ENCODE measurements at regions not wholly inside any gene's neighbourhood (a gene's known extent, or its start where the extent isn't known, plus 50 kb on each side); places are given as distances from the start of the nearest gene placed in this dataset.

DNA sequence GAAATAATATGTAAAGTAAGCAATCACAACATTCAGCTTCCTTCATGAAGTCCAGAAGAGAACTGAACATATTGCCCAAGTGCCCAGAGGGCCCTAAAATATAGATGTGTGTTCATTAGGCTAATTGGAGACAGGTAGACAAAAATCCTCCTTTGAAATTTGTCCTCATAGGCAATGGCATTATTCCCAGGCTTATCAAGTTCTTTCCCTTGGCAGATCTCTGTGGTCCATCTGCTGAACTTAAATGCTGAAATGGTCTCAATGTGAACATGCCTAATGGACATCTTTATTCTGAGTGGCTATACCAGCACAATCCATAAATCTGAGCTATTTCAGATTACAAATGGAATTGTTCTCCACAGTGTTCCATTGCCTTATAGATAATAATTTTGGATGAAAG, 79.0 kb upstream of the BMP5 start:
- H3K27ac Mint-ChIP-seq (ENCODE audit: unreplicated experiment): no peak overlapping the region
- peaks cover 1% of the 10 kb centered on the region for H3K4me1 Mint-ChIP-seq (ENCODE audit: unreplicated experiment)
- no peak overlapping the region for H3K4me3 Mint-ChIP-seq (ENCODE audit: unreplicated experiment)
- H3K27me3 Mint-ChIP-seq (ENCODE audit: unreplicated experiment): peaks cover 2% of the 10 kb centered on the region
- no peak for DNase-seq (ENCODE audit: low spot score)
- TF ChIP-seq, protein P1, sequence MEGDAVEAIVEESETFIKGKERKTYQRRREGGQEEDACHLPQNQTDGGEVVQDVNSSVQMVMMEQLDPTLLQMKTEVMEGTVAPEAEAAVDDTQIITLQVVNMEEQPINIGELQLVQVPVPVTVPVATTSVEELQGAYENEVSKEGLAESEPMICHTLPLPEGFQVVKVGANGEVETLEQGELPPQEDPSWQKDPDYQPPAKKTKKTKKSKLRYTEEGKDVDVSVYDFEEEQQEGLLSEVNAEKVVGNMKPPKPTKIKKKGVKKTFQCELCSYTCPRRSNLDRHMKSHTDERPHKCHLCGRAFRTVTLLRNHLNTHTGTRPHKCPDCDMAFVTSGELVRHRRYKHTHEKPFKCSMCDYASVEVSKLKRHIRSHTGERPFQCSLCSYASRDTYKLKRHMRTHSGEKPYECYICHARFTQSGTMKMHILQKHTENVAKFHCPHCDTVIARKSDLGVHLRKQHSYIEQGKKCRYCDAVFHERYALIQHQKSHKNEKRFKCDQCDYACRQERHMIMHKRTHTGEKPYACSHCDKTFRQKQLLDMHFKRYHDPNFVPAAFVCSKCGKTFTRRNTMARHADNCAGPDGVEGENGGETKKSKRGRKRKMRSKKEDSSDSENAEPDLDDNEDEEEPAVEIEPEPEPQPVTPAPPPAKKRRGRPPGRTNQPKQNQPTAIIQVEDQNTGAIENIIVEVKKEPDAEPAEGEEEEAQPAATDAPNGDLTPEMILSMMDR (IDR thresholded peaks at IDR 0.05; ENCODE audit: unreplicated experiment): no peak
- H3K36me3 Mint-ChIP-seq (ENCODE audit: low read depth, unreplicated experiment): no peaks in the 10 kb centered on the region
- no peaks in the 10 kb centered on the region for H3K9me3 Mint-ChIP-seq (ENCODE audit: unreplicated experiment)

DNA sequence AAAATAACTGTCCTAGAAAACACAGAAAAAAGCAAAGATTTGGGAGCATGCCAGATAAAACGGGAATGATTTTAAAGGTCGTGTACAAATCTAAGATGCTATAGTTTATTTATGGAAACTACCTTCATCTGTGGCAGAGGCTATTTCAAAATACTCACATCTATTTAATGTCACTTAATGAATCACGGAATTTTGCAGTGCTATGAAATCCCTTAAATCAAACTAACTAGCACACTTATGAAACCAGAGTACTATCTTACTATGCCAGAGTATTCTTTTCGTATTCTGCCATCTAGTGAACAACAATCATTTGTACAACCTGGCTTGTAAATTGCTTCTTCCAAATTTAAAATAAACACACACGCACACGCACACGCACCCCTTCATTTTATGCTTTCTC, 77.9 kb upstream of the BMP5 start:
- no peak for DNase-seq (ENCODE audit: low spot score)
- TF ChIP-seq, protein P1 (IDR thresholded peaks at IDR 0.05; ENCODE audit: unreplicated experiment): no peak
- Mint-ChIP-seq H3K4me3 (ENCODE audit: unreplicated experiment) (no peak overlapping the region), H3K27me3 (ENCODE audit: unreplicated experiment) (peaks cover 2% of the 10 kb centered on the region), H3K27ac (ENCODE audit: unreplicated experiment) (no peak overlapping the region), H3K36me3 (ENCODE audit: low read depth, unreplicated experiment) (no peaks in the 10 kb centered on the region), H3K4me1 (ENCODE audit: unreplicated experiment) (peaks cover 7% of the 10 kb centered on the region), H3K9me3 (ENCODE audit: unreplicated experiment) (no peaks in the 10 kb centered on the region)

DNA sequence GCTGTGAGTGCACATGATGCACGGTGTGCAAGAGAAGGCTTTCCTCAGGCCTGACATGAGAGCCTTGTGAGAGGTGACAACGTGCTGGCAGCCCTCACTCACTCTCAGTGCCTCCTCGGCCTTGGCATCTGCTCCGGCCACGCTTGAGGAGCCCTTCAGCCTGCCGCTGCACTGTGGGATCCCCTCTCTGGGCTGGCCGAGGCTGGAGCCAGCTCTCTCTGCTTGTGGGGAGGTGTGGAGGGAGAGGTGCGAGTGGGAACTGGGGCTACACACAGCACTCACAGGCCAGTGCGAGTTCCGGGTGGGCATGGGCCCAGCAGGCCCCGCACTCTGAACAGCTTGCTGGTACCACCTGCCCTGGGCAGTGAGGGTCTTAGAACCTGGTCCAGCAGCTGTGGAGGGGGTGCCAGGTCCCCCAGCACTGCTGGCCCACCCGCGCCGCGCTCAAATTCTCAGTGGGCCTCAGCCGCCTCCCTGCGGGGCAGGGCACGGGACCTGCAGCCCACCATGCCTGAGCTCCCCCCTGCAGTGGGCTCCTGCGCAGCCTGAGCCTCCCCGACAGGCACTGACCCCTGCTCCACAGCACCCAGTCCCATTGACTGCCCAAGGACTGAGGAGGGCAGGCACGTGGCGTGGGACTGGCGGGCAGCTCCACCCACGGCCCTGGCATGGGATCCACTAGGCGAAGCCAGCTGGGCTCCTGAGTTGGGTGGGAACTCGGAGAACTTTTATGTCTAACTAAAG, 74.9 kb upstream of the BMP5 start:
- peaks cover 2% of the 10 kb centered on the region for H3K27me3 Mint-ChIP-seq (ENCODE audit: unreplicated experiment)
- no peaks in the 10 kb centered on the region for H3K36me3 Mint-ChIP-seq (ENCODE audit: low read depth, unreplicated experiment)
- H3K4me3 Mint-ChIP-seq (ENCODE audit: unreplicated experiment): no peak overlapping the region
- no peak for DNase-seq (ENCODE audit: low spot score)
- H3K27ac Mint-ChIP-seq (ENCODE audit: unreplicated experiment): no peak overlapping the region
- peaks cover 7% of the 10 kb centered on the region for H3K4me1 Mint-ChIP-seq (ENCODE audit: unreplicated experiment)
- no peaks in the 10 kb centered on the region for H3K9me3 Mint-ChIP-seq (ENCODE audit: unreplicated experiment)
- TF ChIP-seq, protein P1 (IDR thresholded peaks at IDR 0.05; ENCODE audit: unreplicated experiment): no peak

DNA sequence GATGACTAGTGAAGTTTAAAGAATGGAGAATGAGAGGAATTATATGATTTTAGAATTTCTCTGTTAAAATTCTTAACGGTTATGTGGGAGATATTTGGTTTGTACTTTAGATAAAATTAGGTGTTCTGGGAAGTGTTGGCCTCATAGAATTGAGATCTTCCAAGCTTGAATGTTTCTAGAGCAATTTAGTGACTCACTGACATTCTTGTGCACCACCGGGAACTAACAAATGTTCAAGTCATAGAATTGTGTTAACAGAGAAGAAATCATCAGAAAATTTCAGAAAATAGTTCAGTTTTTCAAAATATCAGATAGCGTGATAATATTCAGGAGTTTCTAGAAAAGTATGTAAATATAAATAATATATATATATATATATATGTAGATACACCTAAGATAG, 67.9 kb upstream of the BMP5 start:
- Mint-ChIP-seq H3K4me1 (ENCODE audit: unreplicated experiment) (no peaks in the 10 kb centered on the region), H3K36me3 (ENCODE audit: low read depth, unreplicated experiment) (no peaks in the 10 kb centered on the region), H3K4me3 (ENCODE audit: unreplicated experiment) (no peak overlapping the region), H3K27ac (ENCODE audit: unreplicated experiment) (no peak overlapping the region), H3K27me3 (ENCODE audit: unreplicated experiment) (no peaks in the 10 kb centered on the region), H3K9me3 (ENCODE audit: unreplicated experiment) (no peaks in the 10 kb centered on the region)
- TF ChIP-seq, protein P1 (IDR thresholded peaks at IDR 0.05; ENCODE audit: unreplicated experiment): no peak
- no peak for DNase-seq (ENCODE audit: low spot score)

DNA sequence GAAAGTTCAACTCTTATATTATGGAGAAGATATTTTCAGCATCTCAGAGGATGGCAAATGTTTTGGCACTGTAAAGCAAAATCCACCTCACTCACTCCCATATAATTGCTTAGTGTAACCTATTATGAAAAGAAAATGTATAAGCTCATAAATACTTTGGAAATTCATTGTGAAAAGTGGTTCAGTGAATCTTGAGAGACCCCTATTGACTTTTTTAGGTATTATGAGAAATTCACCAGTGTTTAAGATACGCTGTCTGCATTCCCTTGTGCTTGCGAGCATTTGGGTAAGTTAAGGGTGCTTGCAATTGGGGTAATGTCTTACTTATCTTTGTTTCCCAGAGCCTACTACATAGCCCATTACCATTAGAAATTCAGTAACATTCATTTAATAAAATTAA, 66.3 kb upstream of the BMP5 start:
- TF ChIP-seq, protein P1 (IDR thresholded peaks at IDR 0.05; ENCODE audit: unreplicated experiment): no peak
- no peak for DNase-seq (ENCODE audit: low spot score)
- no peak overlapping the region for H3K27ac Mint-ChIP-seq (ENCODE audit: unreplicated experiment)
- H3K9me3 Mint-ChIP-seq (ENCODE audit: unreplicated experiment): no peaks in the 10 kb centered on the region
- no peaks in the 10 kb centered on the region for H3K36me3 Mint-ChIP-seq (ENCODE audit: low read depth, unreplicated experiment)
- H3K4me1 Mint-ChIP-seq (ENCODE audit: unreplicated experiment): no peaks in the 10 kb centered on the region
- H3K4me3 Mint-ChIP-seq (ENCODE audit: unreplicated experiment): no peak overlapping the region
- H3K27me3 Mint-ChIP-seq (ENCODE audit: unreplicated experiment): no peaks in the 10 kb centered on the region
